ENCODE measurements at regions not wholly inside any gene's neighbourhood (a gene's known extent, or its start where the extent isn't known, plus 50 kb on each side); places are given as distances from the start of the nearest gene placed in this dataset.
"Not testable (repeated sequence)": the region's sequence is repeated elsewhere in the genome, so short reads cannot be mapped to it uniquely, and the experiment has no call there.

- not testable (repeated sequence) for DNase-seq (ENCODE audit: extremely low read depth, low read depth)
Measured at GRCh38 chr21:6363591-6363990, 4157.8 kb upstream of the TPTE start.

DNA sequence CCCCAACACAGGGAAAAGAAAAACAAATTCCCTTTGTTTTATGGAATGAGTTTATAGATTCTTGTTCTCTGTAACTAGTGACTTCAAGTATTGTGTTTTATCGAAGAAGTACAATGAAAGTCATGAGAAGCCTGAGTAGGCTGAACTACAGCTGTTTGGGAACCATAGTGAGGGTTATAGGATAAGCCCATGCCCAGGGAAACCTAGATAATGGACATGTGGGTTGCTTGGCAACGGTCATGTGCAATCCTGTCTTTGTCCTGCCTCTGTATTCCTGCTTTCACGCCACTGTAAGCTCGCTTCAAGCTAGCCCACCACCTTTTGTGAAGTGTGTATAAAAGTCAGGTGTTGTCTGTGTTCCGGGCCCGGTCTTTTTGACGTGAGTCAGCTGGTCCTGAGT, 4152.6 kb upstream of the TPTE start:
- DNase-seq (ENCODE audit: extremely low read depth, low read depth): not testable (repeated sequence)

DNA sequence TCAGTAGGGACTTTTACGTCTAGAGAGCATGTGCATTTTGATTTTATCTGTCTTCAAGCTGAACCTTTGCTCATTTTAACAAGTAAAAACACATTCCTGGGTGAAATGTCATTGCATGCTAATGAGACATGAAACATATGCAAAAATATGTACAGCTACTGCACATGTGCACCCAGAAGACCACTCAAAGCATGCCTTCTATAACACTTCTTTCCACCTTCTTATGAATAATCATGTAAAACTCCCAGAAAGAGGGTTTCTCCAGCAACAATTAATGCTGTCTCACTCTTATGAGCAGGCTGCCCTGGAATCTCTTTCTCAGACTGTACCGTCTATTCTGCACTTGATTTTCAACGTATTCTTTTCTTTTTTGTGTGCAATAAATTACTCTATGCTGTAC, 4148.1 kb upstream of the TPTE start:
- DNase-seq (ENCODE audit: extremely low read depth, low read depth): not testable (repeated sequence)

DNA sequence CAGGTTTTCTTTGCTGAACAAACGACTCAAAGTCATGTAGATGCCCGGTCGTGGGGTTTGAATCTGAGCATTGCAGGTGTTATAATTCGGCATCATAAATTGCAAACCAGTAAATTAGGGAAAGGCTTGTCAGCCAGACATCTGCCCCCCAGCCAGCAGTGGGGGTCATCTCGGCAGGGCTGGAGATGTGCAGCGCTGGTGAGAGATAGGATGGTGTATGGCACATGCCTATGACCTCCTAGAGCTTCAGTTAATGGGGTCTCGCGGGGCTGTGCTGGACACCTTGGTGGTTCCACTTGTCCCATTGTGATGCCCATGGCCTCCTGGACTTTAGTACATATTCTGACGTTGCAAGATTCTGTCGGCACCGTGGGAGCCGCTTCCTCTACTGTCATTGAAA, 4147.2 kb upstream of the TPTE start:
- DNase-seq (ENCODE audit: extremely low read depth, low read depth): not testable (repeated sequence)
- TF ChIP-seq CTCF (IDR thresholded peaks at IDR 0.05; ENCODE audit: low read depth, low read length): peak; percentile 24; the same call in 1 of the 2 replicates

DNA sequence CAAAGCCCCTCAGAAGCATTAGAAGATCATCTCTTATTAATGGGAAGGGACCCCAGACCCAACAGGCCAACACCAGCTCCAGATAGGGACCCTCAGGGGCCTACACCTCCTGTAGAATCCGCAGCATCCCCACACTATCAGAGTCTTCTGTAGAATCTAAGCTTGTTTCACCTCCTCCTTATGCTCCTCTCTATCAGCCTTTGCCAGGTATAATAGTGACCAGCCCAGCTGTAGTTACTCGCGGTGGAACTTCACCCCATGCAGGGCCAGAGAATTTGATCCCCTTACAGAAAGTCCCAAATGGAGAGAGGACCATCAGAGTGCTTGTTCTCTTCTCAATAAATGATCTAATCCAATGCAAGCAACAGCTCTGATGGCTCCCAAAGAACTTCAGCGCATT, 4146.5 kb upstream of the TPTE start:
- DNase-seq (ENCODE audit: extremely low read depth, low read depth): not testable (repeated sequence)

DNA sequence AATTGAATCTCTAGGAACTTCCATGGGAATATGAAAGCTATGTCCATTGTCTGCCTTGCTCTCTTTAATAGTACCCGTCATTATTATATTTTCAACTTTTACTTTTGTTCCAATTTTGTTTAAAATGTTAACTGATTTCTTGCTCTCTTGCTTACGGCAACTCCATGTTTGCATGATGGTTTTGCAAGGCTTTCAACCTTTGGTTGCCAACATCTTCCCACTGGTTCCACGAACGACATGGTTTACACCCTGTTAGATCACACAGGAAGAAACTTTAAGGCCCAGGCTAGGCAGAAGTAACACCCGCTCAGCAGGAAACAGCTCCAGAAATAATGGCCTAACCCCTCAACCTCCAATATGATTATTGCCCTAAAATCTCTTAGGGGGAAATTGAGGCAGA, 4145.6 kb upstream of the TPTE start:
- DNase-seq (ENCODE audit: extremely low read depth, low read depth): not testable (repeated sequence)

GRCh38 chr21:6376321-6377070, 4144.9 kb upstream of the TPTE start:
- not testable (repeated sequence) for DNase-seq (ENCODE audit: extremely low read depth, low read depth)

Measured in AG09319 (cell line).